ENCODE measurements at regions not wholly inside any gene's neighbourhood (a gene's known extent, or its start where the extent isn't known, plus 50 kb on each side); places are given as distances from the start of the nearest gene placed in this dataset.
"Not testable (repeated sequence)": the region's sequence is repeated elsewhere in the genome, so short reads cannot be mapped to it uniquely, and the experiment has no call there.

GRCh38 chr7:152544481-152544927, 108.7 kb upstream of the KMT2C start:
- Histone ChIP-seq H3K36me3 (no peaks in the 10 kb centered on the region), H3K27ac (no peak overlapping the region), H3K27me3 (no peaks in the 10 kb centered on the region), H3K9me3 (no peaks in the 10 kb centered on the region), H3K4me1 (peaks cover 0 to 8% (median 3%) of the 10 kb centered on the region in 4 donors), H3K4me3 (no peak overlapping the region)
- ATAC-seq: no peak
- DNase-seq: no peak
- intact Hi-C loops (cut with DNase I): no loop called here
- WGBS (ENCODE audit: insufficient coverage, low coverage, low lambda C conversion rate, missing lambda C conversion rate): 78% methylated on average over 18 of the region's 21 CpGs
- no peak for TF ChIP-seq POLR2A (IDR thresholded peaks at IDR 0.05)
- TF ChIP-seq CTCF (IDR thresholded peaks at IDR 0.05): no peak

GRCh38 chr7:152543799-152544198, 108.0 kb upstream of the KMT2C start:
- Histone ChIP-seq H3K27ac (no peak overlapping the region), H3K4me3 (no peak overlapping the region), H3K9me3 (no peaks in the 10 kb centered on the region), H3K27me3 (no peaks in the 10 kb centered on the region), H3K4me1 (peaks cover 0 to 8% (median 3%) of the 10 kb centered on the region in 4 donors), H3K36me3 (no peaks in the 10 kb centered on the region)
- no peak for ATAC-seq
- TF ChIP-seq CTCF (IDR thresholded peaks at IDR 0.05) (no peak), POLR2A (IDR thresholded peaks at IDR 0.05) (no peak)
- no peak for DNase-seq
- intact Hi-C loops (cut with DNase I): no loop called here
- 72% methylated on average over 5 of the region's 5 CpGs for WGBS (ENCODE audit: insufficient coverage, low coverage, low lambda C conversion rate, missing lambda C conversion rate)

GRCh38 chr7:152541892-152542291, 106.1 kb upstream of the KMT2C start:
- WGBS (ENCODE audit: insufficient coverage, low coverage, low lambda C conversion rate, missing lambda C conversion rate): 59% methylated on average over 5 of the region's 5 CpGs
- ATAC-seq (peak; percentile 93 to 94 (median 94)), DNase-seq (peak; percentile 26 to 78 (median 64))
- no peaks in the 10 kb centered on the region for H3K9me3 ChIP-seq
- H3K4me3 ChIP-seq: no peak overlapping the region
- no peak for TF ChIP-seq POLR2A (IDR thresholded peaks at IDR 0.05)
- TF ChIP-seq CTCF (IDR thresholded peaks at IDR 0.05): no peak
- H3K27ac ChIP-seq: peak overlapping the region in 2 of 3 donors; percentile 74 to 81
- H3K27me3 ChIP-seq: no peaks in the 10 kb centered on the region
- peaks cover 0 to 11% (median 4%) of the 10 kb centered on the region in 4 donors for H3K4me1 ChIP-seq
- H3K36me3 ChIP-seq: no peaks in the 10 kb centered on the region
- intact Hi-C loops (cut with DNase I): no loop called here

GRCh38 chr7:152539190-152539495, 103.3 kb upstream of the KMT2C start:
- intact Hi-C loops (cut with DNase I); H3K36me3 ChIP-seq; H3K4me3 ChIP-seq; H3K9me3 ChIP-seq; H3K27ac ChIP-seq; ATAC-seq; H3K27me3 ChIP-seq: not testable (repeated sequence)
- H3K4me1 ChIP-seq: peaks cover 0 to 11% (median 4%) of the 10 kb centered on the region in 4 donors
- peak in 1 of 3 donors; percentile 49 for DNase-seq
- 95% methylated on average over 7 of the region's 17 CpGs for WGBS (ENCODE audit: insufficient coverage, low coverage, low lambda C conversion rate, missing lambda C conversion rate)

- DNase-seq: peak in 1 of 3 donors; percentile 52
- WGBS (ENCODE audit: insufficient coverage, low coverage, low lambda C conversion rate, missing lambda C conversion rate): 100% methylated on average over 1 of the region's 46 CpGs
- intact Hi-C loops (cut with DNase I): not testable (repeated sequence)
Observed at GRCh38 chr7:152538346-152539189, 102.8 kb upstream of the KMT2C start.

More at GRCh38 chr7:152538346-152539189, 102.8 kb upstream of the KMT2C start:
- peaks cover 0 to 11% (median 4%) of the 10 kb centered on the region in 4 donors for H3K4me1 ChIP-seq
- H3K4me3 ChIP-seq, H3K27me3 ChIP-seq, H3K36me3 ChIP-seq, H3K9me3 ChIP-seq, H3K27ac ChIP-seq, ATAC-seq: not testable (repeated sequence)

All from right lobe of liver (tissue), 6 donors.